RPMI7951 (cell line): ENCODE measurements at regions not wholly inside any gene's neighbourhood (a gene's known extent, or its start where the extent isn't known, plus 50 kb on each side); places are given as distances from the start of the nearest gene placed in this dataset.

Source experiments
- DNase-seq: peaks from one replicate; pipeline ENCODE4 v3.0.0-alpha.2; 2012; ENCODE audit warnings: low read depth

- no peak for DNase-seq
Measured at GRCh38 chr5:138665261-138665660, 88.0 kb upstream of the CTNNA1 start.

DNA sequence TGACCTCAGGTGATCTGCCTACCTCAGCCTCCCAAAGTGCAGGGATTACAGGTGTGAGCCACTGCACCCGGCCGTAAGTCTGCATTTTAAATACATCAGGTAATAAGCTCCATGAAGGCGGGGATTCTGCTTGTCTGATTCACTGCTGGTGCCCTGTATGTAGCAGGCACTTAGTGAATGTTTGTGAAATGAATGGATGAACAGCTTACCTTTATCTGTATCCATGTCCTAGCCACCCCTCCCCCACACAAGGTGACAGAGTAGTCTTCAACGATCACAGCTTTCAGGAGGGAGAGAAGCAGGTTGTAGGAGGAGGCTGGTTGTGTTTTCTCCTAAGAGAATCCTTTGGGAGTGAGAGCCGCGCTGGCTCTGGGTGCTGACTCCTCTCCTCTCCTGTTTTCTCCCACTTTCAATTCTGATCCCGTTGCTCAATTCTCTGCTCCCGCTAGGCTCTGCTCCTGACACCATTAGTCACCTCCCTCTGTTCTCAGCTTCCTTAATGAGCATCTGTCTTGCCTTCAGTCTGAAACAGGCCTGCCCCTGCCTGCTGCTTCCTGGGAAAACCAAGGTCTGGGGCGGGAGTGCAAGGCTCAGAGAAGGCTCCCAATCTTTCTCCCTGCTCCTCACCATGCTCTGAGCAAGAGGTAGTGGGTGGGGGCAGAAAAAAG lies 88.8 kb upstream of the CTNNA1 start:
- DNase-seq = peak; percentile 47

GRCh38 chr5:138663561-138663960 lies 88.4 kb upstream of the HSPA9 start:
- no peak for DNase-seq

DNA sequence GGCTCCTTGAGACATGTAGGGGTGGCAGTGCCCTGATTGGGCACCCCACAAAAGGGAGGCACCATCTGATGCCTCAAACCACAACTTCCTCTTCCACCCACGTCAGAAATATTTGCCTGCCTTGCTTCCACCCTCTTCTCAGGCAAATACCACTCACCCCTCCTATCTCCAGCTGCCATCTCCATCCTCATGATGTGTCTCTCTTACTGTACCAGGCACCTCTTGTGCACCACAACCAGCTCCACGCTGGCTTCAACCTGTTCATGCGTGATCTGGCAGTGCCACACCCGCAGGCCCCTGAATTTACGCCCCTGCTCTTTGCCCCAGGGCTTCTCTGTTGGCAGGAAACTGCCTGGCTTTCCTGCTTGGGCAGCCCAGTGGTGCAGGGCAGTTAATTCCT lies 87.8 kb upstream of the HSPA9 start:
- DNase-seq = peak; percentile 17

GRCh38 chr5:138662599-138662998 lies 87.4 kb upstream of the HSPA9 start:
- DNase-seq = peak; percentile 35

DNA sequence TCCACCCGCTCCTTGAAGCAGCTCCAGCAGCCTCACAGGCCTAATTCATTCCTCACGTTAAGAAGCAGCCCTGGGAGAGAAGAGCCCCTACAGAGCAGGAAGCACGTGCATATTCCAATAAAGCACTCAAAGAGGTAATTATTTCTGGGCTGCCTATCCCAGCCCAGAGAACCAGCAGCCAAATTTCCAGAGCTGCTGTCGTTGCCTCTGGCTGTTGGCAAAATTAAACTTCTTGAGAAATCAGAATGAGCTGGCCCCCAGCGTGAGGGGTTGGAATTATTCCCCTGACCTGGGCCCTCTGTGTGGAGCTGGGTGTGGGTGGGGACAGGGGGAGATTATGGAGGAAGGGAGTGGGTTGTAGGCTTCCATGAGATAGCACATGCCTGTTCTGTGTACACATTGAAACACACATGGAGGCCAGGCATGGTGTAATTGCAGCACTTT lies 86.8 kb upstream of the HSPA9 start:
- no peak for DNase-seq

DNA sequence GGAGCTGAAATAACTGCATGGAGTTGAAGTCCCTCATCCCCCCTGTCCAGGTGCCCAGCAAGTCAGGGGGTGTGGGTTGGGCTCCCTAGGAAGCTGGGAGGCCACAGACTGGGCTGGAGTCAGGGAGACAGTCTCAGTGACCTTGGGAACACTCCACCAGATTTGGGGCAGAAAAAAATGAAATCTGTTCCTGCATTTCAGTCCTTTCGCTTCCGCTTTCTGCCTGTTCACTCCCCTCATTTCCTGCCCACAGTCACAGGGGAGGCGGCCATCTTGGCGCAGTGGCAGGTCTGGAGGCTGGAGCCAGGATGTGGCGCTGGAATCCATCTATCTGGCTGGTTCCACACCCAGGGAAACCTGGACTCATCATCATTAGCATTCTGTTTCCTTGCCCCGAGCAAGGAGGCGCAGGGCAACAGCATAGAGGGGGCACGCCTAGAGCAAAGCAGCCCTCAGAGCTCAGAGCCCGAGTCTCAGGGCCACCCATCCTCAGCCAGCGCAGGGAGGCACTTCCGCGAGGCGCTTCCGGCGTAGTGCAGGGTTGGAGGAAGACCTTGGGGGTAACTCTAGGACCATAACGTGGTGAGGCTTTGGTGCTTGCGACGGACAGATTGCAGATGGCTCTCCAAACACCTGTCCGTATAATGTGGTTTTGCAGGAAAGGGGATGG lies 86.2 kb upstream of the HSPA9 start:
- no peak for DNase-seq

DNA sequence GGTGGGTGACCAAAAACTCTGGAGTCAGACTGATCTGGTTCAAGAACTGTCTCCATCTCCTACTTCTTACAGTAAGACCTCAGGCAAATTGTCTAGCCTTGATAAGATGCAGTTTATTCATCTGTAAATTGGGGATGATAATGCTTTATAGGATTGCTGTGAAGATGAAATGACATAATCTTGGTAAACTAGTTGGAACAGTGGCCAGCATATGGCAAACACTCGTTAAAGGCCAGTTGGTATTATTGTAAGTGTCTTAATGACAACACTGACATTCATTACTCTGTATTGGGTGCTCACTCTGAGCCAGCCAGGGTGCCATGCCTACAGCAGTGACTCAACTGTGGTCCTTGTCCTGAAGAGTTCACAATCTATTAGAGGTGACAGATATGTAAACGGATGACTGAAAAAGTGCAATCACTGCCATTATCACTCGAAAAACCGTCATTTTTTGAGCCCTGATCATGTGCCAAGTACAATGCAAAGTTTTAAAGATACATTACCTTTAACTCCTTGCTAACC lies 84.9 kb upstream of the HSPA9 start:
- DNase-seq = no peak

DNA sequence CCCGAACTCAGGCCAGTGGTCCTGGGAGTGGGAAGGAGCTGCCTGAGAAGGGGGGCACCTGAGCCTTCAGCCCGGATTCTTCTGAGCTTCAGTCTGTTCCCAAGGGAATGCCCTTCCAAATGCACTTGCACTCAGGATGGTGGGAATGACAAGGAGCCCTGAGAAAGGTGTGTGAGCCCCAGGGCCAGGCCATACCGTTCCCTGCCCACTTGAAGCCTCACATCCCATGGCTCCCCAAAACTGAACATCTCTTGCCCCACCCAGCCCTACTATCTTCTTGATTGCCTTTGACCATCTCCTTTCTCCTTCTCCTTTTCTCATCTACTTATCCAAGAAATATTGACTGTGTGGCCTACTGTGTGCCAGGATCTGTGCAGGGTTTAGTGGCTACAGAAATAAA lies 84.4 kb upstream of the HSPA9 start:
- DNase-seq = no peak

- DNase-seq = no peak
Measured at GRCh38 chr5:138659121-138659520, 83.9 kb upstream of the HSPA9 start.

GRCh38 chr5:138658676-138659075 lies 83.5 kb upstream of the HSPA9 start:
- DNase-seq = no peak

DNA sequence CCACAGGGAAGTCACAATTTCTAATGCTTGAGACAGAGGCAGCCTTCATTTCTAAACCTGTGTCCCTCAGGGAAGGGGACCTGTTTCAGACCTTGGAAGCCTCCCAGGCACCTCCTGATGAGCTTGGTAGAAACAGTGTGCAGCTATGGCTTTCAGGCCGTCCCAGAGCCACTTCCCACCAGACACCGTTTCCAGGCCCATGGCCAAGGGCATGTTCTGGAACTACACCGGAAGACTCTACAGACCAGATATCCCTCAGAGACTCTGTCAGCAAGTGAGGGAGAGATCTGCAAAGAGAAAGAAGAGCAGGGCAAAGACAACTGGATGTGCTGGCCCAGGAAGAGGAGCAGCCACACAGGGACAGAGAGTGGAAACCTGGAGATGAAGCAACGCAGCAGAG lies 82.2 kb upstream of the HSPA9 start:
- no peak for DNase-seq

DNA sequence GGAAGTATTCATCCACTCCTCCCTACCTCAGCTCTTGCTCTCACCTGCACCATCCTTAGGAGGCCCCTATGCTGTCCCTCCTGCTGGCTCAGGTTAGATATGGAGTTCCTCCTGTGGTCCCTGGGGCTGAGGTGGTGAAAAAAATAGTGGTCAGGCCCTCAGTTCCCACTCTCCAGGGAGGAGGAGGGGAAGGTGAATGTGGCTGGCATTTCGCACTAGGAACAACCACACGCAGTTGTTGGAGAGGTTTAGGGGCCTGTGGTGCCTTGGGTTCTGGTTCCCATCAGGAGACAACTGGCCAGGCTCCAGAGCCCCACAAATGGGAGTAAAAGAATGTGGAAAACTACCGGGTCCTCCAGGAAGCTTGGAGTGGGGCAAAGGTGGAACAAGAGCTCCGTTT lies 81.7 kb upstream of the HSPA9 start:
- DNase-seq = no peak

- peak; percentile 57 for DNase-seq
Measured at GRCh38 chr5:138655530-138656190, 80.5 kb upstream of the HSPA9 start.

DNA sequence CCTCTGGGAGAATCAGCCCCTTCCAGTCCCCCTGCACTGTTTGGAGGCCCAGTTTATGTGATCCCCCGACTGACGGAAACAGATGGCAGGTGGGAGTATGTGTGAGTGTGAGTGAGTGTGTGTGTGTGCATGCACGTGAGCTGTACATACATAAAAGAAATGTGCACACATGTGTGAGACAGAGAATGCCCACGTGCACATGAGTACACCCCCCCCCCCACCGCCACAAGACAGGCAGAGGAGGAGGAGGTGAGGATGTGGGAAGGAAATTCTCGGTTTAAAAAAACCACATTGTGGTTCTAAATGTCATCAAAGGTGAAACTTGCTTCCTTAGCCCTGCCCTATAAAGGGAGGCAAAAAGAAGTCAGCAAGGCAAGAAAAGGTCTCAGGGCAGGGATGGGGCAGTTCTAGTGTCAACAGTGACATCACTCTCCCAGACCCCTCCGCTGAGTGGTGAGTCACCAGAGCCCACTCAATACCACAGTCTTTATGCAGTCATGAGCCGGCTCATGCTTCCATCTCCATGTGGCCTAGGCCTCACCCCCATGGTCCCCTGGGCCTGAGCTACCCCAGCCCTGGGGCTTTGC lies 79.2 kb upstream of the HSPA9 start:
- peak; percentile 91 for DNase-seq

GRCh38 chr5:138653502-138653901 lies 78.3 kb upstream of the HSPA9 start:
- DNase-seq = peak; percentile 42

DNA sequence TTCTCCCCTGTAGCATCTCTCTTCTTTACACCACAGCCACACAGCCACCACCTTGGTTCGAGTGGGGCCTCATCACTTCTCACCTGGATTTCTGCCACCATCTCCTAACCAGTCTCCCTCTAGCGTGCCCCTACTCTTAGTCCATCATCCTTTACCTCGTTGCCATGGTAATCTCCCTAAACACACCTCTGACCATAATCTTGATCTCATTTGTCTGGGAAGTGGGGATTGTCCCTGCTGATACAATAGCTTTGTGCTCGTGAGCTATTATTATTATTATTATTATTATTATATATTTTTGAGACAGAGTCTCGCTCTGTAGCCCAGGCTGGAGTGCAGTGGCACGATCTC lies 76.5 kb upstream of the HSPA9 start:
- DNase-seq = no peak

DNA sequence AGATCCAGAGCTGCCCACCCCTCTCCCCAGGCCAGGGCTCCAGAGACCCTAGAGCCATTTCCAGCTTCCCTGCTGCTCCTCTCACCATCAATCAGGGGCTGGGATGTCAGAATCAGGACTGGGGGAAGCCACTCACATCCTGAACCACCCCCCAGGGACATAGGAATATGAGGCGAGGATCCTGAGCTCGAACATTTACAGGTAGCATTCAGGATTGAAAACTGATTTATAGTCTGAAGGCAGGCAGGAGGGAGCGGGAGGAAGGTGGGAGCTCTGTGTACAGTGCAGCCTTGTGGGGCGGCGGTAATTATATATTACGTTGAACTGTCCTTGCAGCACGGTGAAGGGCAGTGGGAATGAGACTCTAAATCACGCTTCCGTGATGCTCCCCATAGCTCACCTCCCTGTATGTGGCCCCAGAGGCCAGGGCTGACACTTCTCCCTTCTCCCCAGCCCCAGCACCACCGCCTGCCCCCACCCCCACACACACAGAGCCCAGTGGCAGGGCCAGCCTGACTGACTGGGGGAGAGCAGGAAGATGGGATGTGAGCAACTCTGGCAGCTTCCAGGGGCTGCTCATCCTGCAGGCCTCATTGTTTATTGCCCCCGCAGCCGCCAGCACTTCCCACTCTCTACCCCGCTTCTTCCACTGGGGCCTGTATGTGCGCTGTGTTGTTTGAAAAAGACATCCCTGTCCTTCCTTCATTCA lies 76.0 kb upstream of the HSPA9 start:
- no peak for DNase-seq

- DNase-seq = no peak
Measured at GRCh38 chr5:138650196-138650595, 75.0 kb upstream of the HSPA9 start.

GRCh38 chr5:138649775-138650174 lies 74.6 kb upstream of the HSPA9 start:
- peak; percentile 20 for DNase-seq

- DNase-seq = no peak
Measured at GRCh38 chr5:138649316-138649720, 74.1 kb upstream of the HSPA9 start.

DNA sequence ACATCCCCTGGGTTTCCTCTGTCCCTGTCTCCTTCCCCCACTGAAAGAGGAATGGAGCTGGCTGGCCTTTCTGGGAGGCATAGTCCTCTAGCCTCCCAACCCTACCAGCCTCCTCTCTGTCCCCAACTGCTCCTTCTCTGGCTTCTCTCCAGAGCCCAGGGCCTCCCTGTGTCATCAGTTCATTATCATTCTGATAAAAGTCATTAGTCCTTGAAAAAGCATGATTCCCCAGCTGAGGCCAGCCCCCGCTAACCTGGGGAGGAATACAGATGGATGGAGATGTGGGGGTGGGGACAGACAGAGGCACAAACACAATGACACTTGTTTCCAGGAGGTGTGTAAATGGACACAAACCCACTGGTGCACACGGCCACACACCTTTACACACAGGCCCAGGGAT lies 73.6 kb upstream of the HSPA9 start:
- DNase-seq = no peak
